C4-2B (cell line): ENCODE measurements at regions not wholly inside any gene's neighbourhood (a gene's known extent, or its start where the extent isn't known, plus 50 kb on each side); places are given as distances from the start of the nearest gene placed in this dataset.

Source experiments
- H3K27ac ChIP-seq: fragments of 450-650 bp; 2 replicates; pipeline ENCODE4 v1.5.1; 2017
- ZFX ChIP-seq: fragments of 450-650 bp; IDR thresholded peaks from 2 replicates; pipeline ENCODE4 v1.6.1; 2017
- TF ChIP-seq, protein P1 (sequence below): fragments of 450-650 bp; conservative IDR thresholded peaks from 2 replicates; pipeline ENCODE4 v1.5.1; 2017; ENCODE audit warnings: mild to moderate bottlenecking

DNA sequence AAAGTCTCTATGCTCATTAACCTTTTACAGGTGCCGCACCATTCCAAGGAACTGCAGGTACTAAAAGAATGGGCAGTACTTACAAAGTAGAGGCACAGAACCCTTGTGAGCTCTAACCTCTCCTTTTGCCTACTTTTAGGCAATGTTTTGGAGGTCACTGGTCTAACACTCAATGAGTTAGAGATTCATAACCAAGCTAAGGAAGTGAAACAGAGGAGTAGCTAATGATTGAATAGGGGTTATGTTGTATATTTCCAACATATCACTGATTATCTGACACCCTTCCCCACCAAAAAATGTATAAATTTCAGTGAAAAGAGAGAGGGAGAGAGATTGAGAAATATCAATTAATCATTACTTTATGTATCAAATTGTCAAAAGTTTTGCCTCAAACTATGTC lies 269.3 kb downstream of the PCDH7 start:
- H3K27ac ChIP-seq = no peak overlapping the region
- TF ChIP-seq, protein P1, sequence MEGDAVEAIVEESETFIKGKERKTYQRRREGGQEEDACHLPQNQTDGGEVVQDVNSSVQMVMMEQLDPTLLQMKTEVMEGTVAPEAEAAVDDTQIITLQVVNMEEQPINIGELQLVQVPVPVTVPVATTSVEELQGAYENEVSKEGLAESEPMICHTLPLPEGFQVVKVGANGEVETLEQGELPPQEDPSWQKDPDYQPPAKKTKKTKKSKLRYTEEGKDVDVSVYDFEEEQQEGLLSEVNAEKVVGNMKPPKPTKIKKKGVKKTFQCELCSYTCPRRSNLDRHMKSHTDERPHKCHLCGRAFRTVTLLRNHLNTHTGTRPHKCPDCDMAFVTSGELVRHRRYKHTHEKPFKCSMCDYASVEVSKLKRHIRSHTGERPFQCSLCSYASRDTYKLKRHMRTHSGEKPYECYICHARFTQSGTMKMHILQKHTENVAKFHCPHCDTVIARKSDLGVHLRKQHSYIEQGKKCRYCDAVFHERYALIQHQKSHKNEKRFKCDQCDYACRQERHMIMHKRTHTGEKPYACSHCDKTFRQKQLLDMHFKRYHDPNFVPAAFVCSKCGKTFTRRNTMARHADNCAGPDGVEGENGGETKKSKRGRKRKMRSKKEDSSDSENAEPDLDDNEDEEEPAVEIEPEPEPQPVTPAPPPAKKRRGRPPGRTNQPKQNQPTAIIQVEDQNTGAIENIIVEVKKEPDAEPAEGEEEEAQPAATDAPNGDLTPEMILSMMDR = no peak
- no peak for TF ChIP-seq ZFX

- no peak overlapping the region for H3K27ac ChIP-seq
- TF ChIP-seq, protein P1 = no peak
- TF ChIP-seq ZFX = no peak
Measured at GRCh38 chr4:30996841-30997240, 276.7 kb downstream of the PCDH7 start.

- TF ChIP-seq ZFX = no peak
- TF ChIP-seq, protein P1 = no peak
- H3K27ac ChIP-seq = no peak overlapping the region
Measured at GRCh38 chr4:31005037-31005436, 284.9 kb downstream of the PCDH7 start.

DNA sequence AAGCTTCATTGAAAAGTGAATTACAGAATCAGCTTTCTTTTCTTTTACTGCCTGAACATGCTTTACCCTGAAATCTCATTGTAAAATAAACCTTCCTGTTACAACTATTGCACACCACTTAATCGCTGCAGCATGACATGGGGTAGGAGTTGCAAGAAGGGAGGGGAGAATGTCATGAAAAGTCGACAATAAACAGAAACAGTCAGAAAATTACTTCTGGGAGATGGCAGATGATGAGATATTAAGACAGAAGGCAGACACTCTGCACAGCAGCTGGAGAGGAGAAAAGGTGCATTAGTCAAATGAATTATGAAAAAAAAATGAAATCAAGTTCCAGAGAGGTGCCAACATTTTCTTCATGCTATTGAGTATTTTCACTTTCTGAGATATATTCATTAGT lies 287.7 kb downstream of the PCDH7 start:
- TF ChIP-seq ZFX = no peak
- TF ChIP-seq, protein P1 = no peak
- H3K27ac ChIP-seq = no peak overlapping the region

- TF ChIP-seq ZFX = no peak
- TF ChIP-seq, protein P1 = no peak
- H3K27ac ChIP-seq = no peak overlapping the region
Measured at GRCh38 chr4:31009926-31010325, 289.8 kb downstream of the PCDH7 start.

DNA sequence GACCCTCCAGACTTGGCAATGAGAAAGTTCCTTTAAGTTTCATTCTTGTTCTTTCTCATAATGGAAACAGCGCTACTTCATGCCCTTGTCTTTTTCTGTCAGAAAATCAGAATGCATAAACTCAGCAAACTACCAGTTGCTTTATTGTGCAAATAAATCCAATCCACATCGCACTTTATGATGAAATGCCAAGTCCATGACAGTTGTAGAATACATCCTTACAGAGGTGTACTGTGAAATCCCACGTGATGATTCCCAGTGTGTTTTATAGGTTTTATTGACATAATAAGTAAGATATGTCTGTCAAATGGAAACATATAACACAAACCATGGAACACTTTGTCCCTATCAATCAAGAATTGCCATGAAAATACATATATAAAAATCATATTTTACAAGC lies 295.0 kb downstream of the PCDH7 start:
- H3K27ac ChIP-seq = no peak overlapping the region
- TF ChIP-seq, protein P1 = no peak
- TF ChIP-seq ZFX = no peak

- H3K27ac ChIP-seq = no peak overlapping the region
- TF ChIP-seq, protein P1 = no peak; the same call in 1 of the 2 replicates
- TF ChIP-seq ZFX = no peak
Measured at GRCh38 chr4:31016322-31017061, 296.3 kb downstream of the PCDH7 start.
